Erythroblast (primary cell): ENCODE measurements at regions not wholly inside any gene's neighbourhood (a gene's known extent, or its start where the extent isn't known, plus 50 kb on each side); places are given as distances from the start of the nearest gene placed in this dataset.

Experiments used
- GATA1 ChIP-seq: IDR thresholded peaks from 2 replicates; pipeline ENCODE4 v1.6.1; 2011; ENCODE audit warnings: low read depth, mild to moderate bottlenecking, control low read depth, low read length, moderate library complexity
- POLR2A ChIP-seq: IDR thresholded peaks from 2 replicates; pipeline ENCODE4 v1.6.1; 2011; ENCODE audit warnings: mild to moderate bottlenecking, low read length

GRCh38 chr13:110807546-110807945 lies 94.0 kb downstream of the ING1 start:
- no peak for TF ChIP-seq POLR2A
- no peak for TF ChIP-seq GATA1
